GM12892 (cell line): ENCODE measurements at regions not wholly inside any gene's neighbourhood (a gene's known extent, or its start where the extent isn't known, plus 50 kb on each side); places are given as distances from the start of the nearest gene placed in this dataset.

Experiments
- POLR2A ChIP-seq: IDR thresholded peaks from 2 replicates; pipeline ENCODE4 v1.6.1; 2011; ENCODE audit warnings: low read depth, low read length, control low read depth
- POLR2AphosphoS5 ChIP-seq: IDR thresholded peaks from 2 replicates; pipeline ENCODE4 v1.6.1; 2011; ENCODE audit warnings: low read depth, low read length, control low read depth

- TF ChIP-seq POLR2AphosphoS5 (no peak), POLR2A (no peak)
Observed at GRCh38 chr13:108093616-108094015, 121.7 kb downstream of the LIG4 start.
